ENCODE measurements at regions not wholly inside any gene's neighbourhood (a gene's known extent, or its start where the extent isn't known, plus 50 kb on each side); places are given as distances from the start of the nearest gene placed in this dataset.

DNA sequence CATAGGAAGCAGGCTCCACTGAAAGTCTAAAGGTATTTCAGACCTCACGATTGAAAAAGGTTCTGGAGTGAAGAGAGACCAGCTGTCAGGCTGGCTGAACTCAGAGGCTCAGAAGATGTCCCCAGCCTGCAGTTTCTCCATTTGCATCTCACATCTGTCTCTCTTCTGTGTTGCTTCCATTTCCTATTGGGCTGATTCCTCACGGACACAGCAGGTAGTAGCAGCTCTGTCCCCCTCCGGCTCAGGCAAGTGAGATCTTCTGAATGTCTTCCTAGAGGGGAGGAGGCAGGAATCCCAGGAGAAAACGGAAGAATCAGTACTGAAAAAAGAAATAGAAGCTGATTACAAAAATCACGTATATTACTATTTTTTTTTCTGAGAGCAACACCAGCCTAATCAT, 274.1 kb upstream of the COBL start:
- TF ChIP-seq, protein P1, sequence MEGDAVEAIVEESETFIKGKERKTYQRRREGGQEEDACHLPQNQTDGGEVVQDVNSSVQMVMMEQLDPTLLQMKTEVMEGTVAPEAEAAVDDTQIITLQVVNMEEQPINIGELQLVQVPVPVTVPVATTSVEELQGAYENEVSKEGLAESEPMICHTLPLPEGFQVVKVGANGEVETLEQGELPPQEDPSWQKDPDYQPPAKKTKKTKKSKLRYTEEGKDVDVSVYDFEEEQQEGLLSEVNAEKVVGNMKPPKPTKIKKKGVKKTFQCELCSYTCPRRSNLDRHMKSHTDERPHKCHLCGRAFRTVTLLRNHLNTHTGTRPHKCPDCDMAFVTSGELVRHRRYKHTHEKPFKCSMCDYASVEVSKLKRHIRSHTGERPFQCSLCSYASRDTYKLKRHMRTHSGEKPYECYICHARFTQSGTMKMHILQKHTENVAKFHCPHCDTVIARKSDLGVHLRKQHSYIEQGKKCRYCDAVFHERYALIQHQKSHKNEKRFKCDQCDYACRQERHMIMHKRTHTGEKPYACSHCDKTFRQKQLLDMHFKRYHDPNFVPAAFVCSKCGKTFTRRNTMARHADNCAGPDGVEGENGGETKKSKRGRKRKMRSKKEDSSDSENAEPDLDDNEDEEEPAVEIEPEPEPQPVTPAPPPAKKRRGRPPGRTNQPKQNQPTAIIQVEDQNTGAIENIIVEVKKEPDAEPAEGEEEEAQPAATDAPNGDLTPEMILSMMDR (IDR thresholded peaks at IDR 0.05): no peak
- TF ChIP-seq ZFX (IDR thresholded peaks at IDR 0.05; ENCODE audit: borderline replicate concordance): no peak

Data from 22Rv1 (cell line).